ENCODE measurements at regions not wholly inside any gene's neighbourhood (a gene's known extent, or its start where the extent isn't known, plus 50 kb on each side); places are given as distances from the start of the nearest gene placed in this dataset.

DNA sequence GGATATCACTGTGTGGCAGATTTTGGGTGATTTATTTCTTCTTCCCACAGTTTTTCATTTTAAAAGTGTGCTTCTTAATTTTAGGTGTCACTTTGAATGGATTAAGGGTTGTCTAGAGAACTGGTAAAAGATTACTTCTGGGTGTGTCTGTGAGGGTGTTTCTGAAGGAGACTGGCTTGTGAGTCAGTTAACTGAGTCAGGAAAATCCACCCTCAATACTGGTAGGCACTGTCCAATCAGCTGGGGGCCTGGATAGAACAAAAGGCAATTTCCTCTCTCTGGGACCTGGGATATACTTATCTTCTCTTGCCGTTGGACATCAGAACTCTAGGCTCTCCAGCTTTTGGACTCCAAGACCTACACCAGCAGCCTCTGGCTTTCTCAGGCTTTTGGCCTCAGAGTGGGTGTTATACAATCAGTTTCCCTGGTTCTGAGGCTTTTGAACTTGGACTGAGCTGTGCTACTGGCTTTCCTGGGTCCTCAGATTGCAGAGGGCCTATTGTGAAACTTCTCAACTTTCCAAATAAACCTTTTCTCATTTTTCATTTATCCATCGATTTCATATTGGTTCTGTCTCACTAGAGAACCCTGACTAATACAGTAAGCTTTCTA is 413.1 kb downstream of the GBA3 start:
- DNase-seq (ENCODE audit: low spot score) = no peak
- Histone ChIP-seq H3K4me3 (ENCODE audit: low read depth in 1 of 3, low read length in 3 of 3) (no peak overlapping the region), H3K27me3 (ENCODE audit: control insufficient read depth in 4 of 4, insufficient read depth in 4 of 4, low read length in 3 of 4) (no peaks in the 10 kb centered on the region), H3K9ac (ENCODE audit: low read depth in 1 of 2, low read length in 2 of 2) (no peak overlapping the region), H3K27ac (ENCODE audit: low read depth in 1 of 2, low read length in 2 of 2) (no peak overlapping the region), H3K9me3 (ENCODE audit: control insufficient read depth in 4 of 4, low read length in 3 of 4) (no peaks in the 10 kb centered on the region), H3K4me1 (ENCODE audit: control insufficient read depth in 4 of 4, insufficient read depth in 4 of 4, low read length in 3 of 4) (peaks cover 0 to 5% (median 2%) of the 10 kb centered on the region in 4 donors), H3K36me3 (ENCODE audit: control insufficient read depth in 4 of 4, insufficient read depth in 3 of 4, low read depth in 1 of 4, low read length in 3 of 4) (no peaks in the 10 kb centered on the region)
- TF ChIP-seq YY1 (IDR thresholded peaks at IDR 0.05) (no peak), EGR1 (IDR thresholded peaks at IDR 0.05; ENCODE audit: low read depth in 2 of 2) (no peak), HNF4A (conservative IDR thresholded peaks at IDR 0.05) (peak in 1 of 2 donors; percentile 8), GABPA (IDR thresholded peaks at IDR 0.05 in 1 of 2, conservative IDR thresholded peaks at IDR 0.05 in 1 of 2) (no peak), NR2F2 (IDR thresholded peaks at IDR 0.05) (no peak)
- TF ChIP-seq, protein P1, sequence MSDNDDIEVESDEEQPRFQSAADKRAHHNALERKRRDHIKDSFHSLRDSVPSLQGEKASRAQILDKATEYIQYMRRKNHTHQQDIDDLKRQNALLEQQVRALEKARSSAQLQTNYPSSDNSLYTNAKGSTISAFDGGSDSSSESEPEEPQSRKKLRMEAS (IDR thresholded peaks at IDR 0.05) = no peak
- TF ChIP-seq, protein P2, sequence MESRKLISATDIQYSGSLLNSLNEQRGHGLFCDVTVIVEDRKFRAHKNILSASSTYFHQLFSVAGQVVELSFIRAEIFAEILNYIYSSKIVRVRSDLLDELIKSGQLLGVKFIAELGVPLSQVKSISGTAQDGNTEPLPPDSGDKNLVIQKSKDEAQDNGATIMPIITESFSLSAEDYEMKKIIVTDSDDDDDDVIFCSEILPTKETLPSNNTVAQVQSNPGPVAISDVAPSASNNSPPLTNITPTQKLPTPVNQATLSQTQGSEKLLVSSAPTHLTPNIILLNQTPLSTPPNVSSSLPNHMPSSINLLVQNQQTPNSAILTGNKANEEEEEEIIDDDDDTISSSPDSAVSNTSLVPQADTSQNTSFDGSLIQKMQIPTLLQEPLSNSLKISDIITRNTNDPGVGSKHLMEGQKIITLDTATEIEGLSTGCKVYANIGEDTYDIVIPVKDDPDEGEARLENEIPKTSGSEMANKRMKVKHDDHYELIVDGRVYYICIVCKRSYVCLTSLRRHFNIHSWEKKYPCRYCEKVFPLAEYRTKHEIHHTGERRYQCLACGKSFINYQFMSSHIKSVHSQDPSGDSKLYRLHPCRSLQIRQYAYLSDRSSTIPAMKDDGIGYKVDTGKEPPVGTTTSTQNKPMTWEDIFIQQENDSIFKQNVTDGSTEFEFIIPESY (IDR thresholded peaks at IDR 0.05) = no peak
- TF ChIP-seq, protein P3, sequence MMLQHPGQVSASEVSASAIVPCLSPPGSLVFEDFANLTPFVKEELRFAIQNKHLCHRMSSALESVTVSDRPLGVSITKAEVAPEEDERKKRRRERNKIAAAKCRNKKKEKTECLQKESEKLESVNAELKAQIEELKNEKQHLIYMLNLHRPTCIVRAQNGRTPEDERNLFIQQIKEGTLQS (IDR thresholded peaks at IDR 0.05) = no peak
- 37% methylated on average over 2 of the region's 2 CpGs for WGBS

DNA sequence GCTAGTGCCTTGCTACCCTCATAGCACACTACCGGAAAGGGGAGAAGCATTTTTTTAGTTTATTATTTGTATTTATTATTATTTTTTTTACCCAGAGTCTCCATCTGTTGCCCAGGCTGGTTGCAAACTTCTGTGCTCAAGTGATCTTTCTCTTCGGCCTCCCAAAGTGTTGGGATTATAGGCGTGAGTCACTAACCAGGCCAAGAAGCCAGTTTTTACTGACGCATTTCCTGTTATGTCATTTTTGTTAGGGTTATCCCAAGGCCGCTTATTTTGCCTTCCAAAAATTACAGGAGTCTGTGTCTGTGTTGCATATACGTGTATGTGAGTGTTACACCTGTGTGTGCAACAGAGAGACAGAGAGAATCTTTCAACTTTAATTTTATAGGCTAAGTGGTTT is 404.5 kb downstream of the GBA3 start:
- Histone ChIP-seq H3K36me3 (ENCODE audit: control insufficient read depth in 4 of 4, insufficient read depth in 3 of 4, low read depth in 1 of 4, low read length in 3 of 4) (no peaks in the 10 kb centered on the region), H3K9ac (ENCODE audit: low read depth in 1 of 2, low read length in 2 of 2) (no peak overlapping the region), H3K27ac (ENCODE audit: low read depth in 1 of 2, low read length in 2 of 2) (no peak overlapping the region), H3K9me3 (ENCODE audit: control insufficient read depth in 4 of 4, low read length in 3 of 4) (peaks cover 0 to 9% (median 3%) of the 10 kb centered on the region in 4 donors), H3K4me3 (ENCODE audit: low read depth in 1 of 3, low read length in 3 of 3) (no peak overlapping the region), H3K27me3 (ENCODE audit: control insufficient read depth in 4 of 4, insufficient read depth in 4 of 4, low read length in 3 of 4) (no peaks in the 10 kb centered on the region), H3K4me1 (ENCODE audit: control insufficient read depth in 4 of 4, insufficient read depth in 4 of 4, low read length in 3 of 4) (no peaks in the 10 kb centered on the region)
- TF ChIP-seq FOXA1 (IDR thresholded peaks at IDR 0.05) = no peak
- TF ChIP-seq GABPA (IDR thresholded peaks at IDR 0.05 in 1 of 2, conservative IDR thresholded peaks at IDR 0.05 in 1 of 2) = no peak
- 87% methylated on average over 6 of the region's 6 CpGs for WGBS
- DNase-seq (ENCODE audit: low spot score) = no peak

DNA sequence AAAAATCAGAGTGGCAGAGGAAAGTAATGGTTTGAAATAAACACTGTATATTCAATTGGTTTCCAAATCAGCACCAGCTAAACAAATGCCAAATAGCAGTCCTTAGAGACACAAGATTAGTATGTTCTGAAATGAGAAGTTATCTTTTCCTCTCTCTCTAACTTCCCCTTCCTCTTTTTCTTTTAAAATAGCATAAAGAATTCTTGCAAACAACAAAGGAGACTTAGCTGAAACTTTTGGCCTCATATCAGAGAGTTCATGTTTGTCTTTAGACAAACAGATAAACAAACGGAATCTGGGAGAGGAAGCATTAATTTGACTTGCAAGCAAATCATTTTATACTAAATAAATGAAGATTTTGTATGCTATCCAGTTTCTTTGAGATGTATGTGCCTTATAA is 399.0 kb downstream of the GBA3 start:
- Histone ChIP-seq H3K27me3 (ENCODE audit: control insufficient read depth in 4 of 4, insufficient read depth in 4 of 4, low read length in 3 of 4) (no peaks in the 10 kb centered on the region), H3K4me1 (ENCODE audit: control insufficient read depth in 4 of 4, insufficient read depth in 4 of 4, low read length in 3 of 4) (no peaks in the 10 kb centered on the region), H3K36me3 (ENCODE audit: control insufficient read depth in 4 of 4, insufficient read depth in 3 of 4, low read depth in 1 of 4, low read length in 3 of 4) (no peaks in the 10 kb centered on the region), H3K4me3 (ENCODE audit: low read depth in 1 of 3, low read length in 3 of 3) (no peak overlapping the region), H3K9ac (ENCODE audit: low read depth in 1 of 2, low read length in 2 of 2) (no peak overlapping the region), H3K27ac (ENCODE audit: low read depth in 1 of 2, low read length in 2 of 2) (no peak overlapping the region), H3K9me3 (ENCODE audit: control insufficient read depth in 4 of 4, low read length in 3 of 4) (peaks cover 0 to 9% (median 3%) of the 10 kb centered on the region in 4 donors)
- no peak for DNase-seq (ENCODE audit: low spot score)
- WGBS = 14% methylated on average over 1 of the region's 1 CpG
- TF ChIP-seq SP1 (IDR thresholded peaks at IDR 0.05) = no peak
- no peak for TF ChIP-seq HNF4A (conservative IDR thresholded peaks at IDR 0.05)
- no peak for TF ChIP-seq EGR1 (IDR thresholded peaks at IDR 0.05; ENCODE audit: low read depth in 2 of 2)
- no peak for TF ChIP-seq RAD21 (IDR thresholded peaks at IDR 0.05)
- TF ChIP-seq GABPA (IDR thresholded peaks at IDR 0.05 in 1 of 2, conservative IDR thresholded peaks at IDR 0.05 in 1 of 2) = no peak
- TF ChIP-seq YY1 (IDR thresholded peaks at IDR 0.05) = no peak
- TF ChIP-seq, protein P4, sequence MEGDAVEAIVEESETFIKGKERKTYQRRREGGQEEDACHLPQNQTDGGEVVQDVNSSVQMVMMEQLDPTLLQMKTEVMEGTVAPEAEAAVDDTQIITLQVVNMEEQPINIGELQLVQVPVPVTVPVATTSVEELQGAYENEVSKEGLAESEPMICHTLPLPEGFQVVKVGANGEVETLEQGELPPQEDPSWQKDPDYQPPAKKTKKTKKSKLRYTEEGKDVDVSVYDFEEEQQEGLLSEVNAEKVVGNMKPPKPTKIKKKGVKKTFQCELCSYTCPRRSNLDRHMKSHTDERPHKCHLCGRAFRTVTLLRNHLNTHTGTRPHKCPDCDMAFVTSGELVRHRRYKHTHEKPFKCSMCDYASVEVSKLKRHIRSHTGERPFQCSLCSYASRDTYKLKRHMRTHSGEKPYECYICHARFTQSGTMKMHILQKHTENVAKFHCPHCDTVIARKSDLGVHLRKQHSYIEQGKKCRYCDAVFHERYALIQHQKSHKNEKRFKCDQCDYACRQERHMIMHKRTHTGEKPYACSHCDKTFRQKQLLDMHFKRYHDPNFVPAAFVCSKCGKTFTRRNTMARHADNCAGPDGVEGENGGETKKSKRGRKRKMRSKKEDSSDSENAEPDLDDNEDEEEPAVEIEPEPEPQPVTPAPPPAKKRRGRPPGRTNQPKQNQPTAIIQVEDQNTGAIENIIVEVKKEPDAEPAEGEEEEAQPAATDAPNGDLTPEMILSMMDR (IDR thresholded peaks at IDR 0.05; ENCODE audit: low read depth, low read length, missing input control) = no peak
- TF ChIP-seq, protein P5, sequence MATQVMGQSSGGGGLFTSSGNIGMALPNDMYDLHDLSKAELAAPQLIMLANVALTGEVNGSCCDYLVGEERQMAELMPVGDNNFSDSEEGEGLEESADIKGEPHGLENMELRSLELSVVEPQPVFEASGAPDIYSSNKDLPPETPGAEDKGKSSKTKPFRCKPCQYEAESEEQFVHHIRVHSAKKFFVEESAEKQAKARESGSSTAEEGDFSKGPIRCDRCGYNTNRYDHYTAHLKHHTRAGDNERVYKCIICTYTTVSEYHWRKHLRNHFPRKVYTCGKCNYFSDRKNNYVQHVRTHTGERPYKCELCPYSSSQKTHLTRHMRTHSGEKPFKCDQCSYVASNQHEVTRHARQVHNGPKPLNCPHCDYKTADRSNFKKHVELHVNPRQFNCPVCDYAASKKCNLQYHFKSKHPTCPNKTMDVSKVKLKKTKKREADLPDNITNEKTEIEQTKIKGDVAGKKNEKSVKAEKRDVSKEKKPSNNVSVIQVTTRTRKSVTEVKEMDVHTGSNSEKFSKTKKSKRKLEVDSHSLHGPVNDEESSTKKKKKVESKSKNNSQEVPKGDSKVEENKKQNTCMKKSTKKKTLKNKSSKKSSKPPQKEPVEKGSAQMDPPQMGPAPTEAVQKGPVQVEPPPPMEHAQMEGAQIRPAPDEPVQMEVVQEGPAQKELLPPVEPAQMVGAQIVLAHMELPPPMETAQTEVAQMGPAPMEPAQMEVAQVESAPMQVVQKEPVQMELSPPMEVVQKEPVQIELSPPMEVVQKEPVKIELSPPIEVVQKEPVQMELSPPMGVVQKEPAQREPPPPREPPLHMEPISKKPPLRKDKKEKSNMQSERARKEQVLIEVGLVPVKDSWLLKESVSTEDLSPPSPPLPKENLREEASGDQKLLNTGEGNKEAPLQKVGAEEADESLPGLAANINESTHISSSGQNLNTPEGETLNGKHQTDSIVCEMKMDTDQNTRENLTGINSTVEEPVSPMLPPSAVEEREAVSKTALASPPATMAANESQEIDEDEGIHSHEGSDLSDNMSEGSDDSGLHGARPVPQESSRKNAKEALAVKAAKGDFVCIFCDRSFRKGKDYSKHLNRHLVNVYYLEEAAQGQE (IDR thresholded peaks at IDR 0.05) = no peak
- no peak for TF ChIP-seq RXRA (IDR thresholded peaks at IDR 0.05)
- TF ChIP-seq FOXA2 (IDR thresholded peaks at IDR 0.05) = no peak
- no peak for TF ChIP-seq HNF4G (IDR thresholded peaks at IDR 0.05)
- TF ChIP-seq FOXA1 (IDR thresholded peaks at IDR 0.05) = no peak
- TF ChIP-seq JUND (IDR thresholded peaks at IDR 0.05) = no peak
- TF ChIP-seq NR2F2 (IDR thresholded peaks at IDR 0.05) = no peak
- TF ChIP-seq, protein P1 (IDR thresholded peaks at IDR 0.05) = no peak
- TF ChIP-seq, protein P2 (IDR thresholded peaks at IDR 0.05) = no peak
